Caki2 (cell line): ENCODE measurements at regions not wholly inside any gene's neighbourhood (a gene's known extent, or its start where the extent isn't known, plus 50 kb on each side); places are given as distances from the start of the nearest gene placed in this dataset.

Experiments used
- DNase-seq: peaks from one replicate; pipeline ENCODE4 v3.0.0-alpha.2; 2015; ENCODE audit warnings: low read depth
- in situ Hi-C: cut with HindIII; loops from 2 replicates; pipeline ENCODE4 v1.10.0; 2016; ENCODE audit warnings: low sequenced_read_pairs, low pct_unique_long_range_greater_than_20kb, mixed read lengths

- DNase-seq: no peak
- in situ Hi-C loops: no loop called here
These were observed 837.4 kb upstream of the USP15 start for GRCh38 chr12:61422786-61423185.

- in situ Hi-C loops: no loop called here
- no peak for DNase-seq
These were observed 808.1 kb upstream of the USP15 start for GRCh38 chr12:61452076-61452475.

GRCh38 chr12:61487728-61488127 lies 772.5 kb upstream of the USP15 start:
- in situ Hi-C loops: no loop called here

DNA sequence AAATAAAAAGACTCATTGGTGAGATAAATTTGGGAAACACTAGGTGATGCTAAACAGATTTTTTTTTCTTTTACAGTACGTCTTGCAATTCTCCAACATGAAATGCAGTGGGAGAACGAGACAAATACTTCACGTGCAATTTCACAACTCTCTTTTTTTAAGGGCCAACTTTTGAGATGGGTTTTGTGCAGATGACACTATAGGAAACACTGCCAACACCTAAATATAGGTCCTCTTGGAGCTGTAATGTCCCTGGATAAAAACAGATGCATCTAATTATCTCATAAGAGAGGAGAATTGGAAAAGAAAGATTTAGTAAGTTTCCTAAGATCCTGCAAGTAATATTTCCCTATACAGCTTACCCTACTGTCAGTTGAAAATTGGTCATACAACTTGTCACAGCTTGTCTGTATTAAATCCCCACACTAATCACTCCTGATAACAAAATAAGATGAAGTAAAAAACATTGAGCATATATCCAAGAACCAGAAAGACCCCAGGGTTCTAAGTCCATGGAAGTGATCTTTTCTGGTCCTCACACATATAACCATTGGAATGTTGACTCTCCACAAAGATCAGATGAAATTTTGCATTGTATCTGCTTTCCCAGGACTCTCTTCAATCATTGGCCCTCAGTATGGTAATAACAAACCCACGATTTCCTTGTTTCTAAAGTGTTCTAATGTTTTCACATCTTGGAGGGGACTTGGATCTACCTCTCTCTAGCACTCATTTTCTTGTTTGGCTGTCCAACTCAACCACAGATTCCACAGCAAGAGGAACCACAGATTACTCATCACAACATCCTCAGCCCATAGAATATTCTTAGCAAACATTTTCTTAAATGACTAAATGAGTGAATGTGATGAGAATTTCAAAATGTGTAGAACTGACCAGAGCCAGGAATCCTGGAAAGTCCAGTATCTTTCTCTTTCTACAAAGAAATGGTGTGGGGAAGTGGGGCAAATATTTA lies 769.4 kb upstream of the USP15 start:
- DNase-seq: no peak
- in situ Hi-C loops: no loop called here

More at GRCh38 chr12:61487728-61488127, 772.5 kb upstream of the USP15 start:
- no peak for DNase-seq

DNA sequence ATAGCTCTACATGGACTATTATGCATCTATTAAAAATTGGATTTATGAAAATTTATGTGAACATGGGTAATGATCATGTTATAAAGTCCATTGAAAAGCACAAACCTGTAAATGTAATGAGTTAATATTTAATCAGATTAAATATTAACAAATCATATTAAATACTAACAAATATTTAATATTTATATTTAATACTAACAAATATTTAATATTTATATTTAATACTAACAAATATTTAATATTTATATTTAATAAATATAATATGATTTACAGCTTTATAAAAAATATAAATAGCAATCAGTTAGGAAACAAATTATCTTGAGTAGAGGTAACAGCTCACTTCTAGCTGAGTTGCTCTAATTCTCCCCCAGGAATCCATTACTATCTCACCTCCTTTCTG lies 758.0 kb upstream of the USP15 start:
- DNase-seq: no peak
- in situ Hi-C loops: no loop called here

DNA sequence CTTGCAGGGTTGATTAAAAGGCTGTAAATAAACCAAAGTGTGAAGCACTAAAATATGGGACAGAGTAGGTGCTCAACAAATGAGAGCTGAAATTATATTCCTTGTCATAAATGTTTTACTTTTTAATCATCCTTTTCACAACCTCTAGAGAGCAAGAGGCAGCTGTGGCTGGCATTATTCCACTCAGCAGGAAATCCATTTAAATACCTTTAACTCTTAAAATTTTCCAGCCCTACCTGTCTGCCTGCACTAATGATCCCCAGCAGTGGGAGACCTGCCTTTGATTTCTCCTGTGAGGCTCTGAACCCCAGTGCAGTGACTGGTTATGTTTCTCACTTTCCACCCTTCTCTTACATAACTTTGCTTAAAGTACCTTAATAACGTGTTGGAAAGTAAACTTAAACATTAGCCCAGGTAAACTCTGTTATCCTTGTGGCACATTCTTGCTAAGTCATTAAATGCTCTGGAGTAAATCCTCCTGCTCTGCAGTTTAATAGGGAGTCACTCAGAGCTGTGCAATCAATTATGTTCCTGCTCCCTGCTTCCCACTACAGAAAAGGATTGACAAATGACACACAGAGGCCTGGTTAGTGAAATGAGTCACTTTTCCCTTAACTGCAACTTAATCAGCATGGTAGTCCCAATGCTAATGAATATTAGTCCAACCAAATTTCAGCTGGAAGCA lies 755.7 kb upstream of the USP15 start:
- in situ Hi-C loops: no loop called here
- no peak for DNase-seq

GRCh38 chr12:61513499-61513898 lies 746.7 kb upstream of the USP15 start:
- in situ Hi-C loops: no loop called here
- no peak for DNase-seq

GRCh38 chr12:61514016-61514415 lies 746.2 kb upstream of the USP15 start:
- in situ Hi-C loops: no loop called here
- DNase-seq: no peak

- no peak for DNase-seq
- in situ Hi-C loops: no loop called here
These were observed 738.9 kb upstream of the USP15 start for GRCh38 chr12:61521258-61521657.

- DNase-seq: no peak
- in situ Hi-C loops: no loop called here
These were observed 736.8 kb upstream of the USP15 start for GRCh38 chr12:61523276-61523992.

GRCh38 chr12:61524851-61525250 lies 735.4 kb upstream of the USP15 start:
- in situ Hi-C loops: no loop called here
- no peak for DNase-seq

DNA sequence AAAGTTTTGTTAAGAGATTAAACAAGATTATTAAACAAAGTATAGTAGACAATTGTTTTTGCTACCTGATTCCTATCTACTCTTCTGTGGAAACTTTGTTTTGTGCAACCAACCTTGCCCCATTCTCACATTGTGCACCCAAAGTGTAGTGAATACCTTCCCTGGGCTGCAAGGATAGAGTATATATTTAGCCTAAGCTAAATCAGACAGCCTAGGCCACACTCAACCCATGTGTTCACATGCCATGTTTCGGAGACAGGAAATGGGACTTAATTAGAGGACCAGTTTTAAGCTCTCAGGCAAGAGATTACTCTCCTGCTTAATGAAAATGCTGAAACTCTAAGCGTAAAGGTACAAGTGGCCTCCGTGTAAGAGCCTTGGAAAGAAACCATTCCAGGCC lies 734.9 kb upstream of the USP15 start:
- in situ Hi-C loops: no loop called here

DNA sequence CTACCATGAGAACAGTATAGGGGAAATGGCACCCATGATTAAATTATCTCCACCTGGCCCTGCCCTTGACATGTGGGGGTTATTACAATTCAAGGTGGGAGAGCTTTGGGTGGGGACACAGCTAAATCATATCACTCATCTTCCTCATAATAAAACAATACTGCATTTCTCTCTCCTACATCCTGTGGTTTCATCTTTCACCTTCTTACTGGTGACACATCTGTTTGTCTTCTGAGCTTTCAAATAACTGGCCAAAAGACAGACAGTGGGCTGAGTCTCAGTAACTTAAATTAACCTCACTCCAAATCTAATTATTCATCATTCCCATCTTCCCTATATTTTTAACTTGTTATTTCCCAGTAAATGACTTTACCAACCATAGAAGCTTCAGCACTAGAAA lies 729.7 kb upstream of the USP15 start:
- no peak for DNase-seq
- in situ Hi-C loops: no loop called here

More for the DNA sequence above, 734.9 kb upstream of the USP15 start:
- DNase-seq: no peak

DNA sequence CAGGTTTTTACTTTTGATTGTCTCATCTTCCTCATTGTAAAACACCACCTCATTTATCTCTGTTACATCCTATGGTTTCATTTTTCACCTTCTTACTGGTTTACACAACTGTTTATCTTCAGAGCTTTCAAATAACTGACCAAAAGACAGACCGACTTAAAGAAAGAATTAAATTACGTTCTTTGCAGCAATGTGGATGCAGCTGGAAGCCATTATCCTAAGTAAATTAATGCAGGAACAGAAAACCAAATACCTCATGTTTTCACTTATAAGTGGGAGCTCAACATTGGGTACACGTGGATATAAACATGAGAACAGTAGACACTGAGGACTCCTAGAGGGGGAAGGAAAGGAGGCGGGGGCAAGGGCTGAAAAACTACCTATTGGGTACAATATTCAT lies 729.0 kb upstream of the USP15 start:
- DNase-seq: no peak
- in situ Hi-C loops: no loop called here

GRCh38 chr12:61536117-61536516 lies 724.1 kb upstream of the USP15 start:
- in situ Hi-C loops: no loop called here
- DNase-seq: no peak

DNA sequence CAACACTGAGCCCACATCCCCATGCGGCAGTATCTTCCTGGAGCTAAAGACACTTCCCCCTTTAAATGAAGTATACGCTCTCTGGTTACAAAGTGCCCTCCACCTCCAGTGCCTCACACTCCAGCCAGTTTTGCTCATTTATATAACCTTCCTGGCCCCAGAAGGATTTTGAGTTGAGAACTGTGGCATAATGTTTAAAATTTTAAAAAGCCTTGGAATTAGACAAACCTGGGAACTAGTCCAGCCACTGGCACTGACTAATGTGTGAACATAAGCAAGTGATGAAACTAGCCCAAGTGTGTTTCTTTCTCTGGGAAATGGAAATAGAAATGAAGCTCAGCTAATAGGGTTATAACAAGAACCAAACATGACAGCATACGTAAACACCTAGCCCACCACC lies 723.7 kb upstream of the USP15 start:
- in situ Hi-C loops: no loop called here
- no peak for DNase-seq

GRCh38 chr12:61538951-61539350 lies 721.3 kb upstream of the USP15 start:
- in situ Hi-C loops: no loop called here

GRCh38 chr12:61542551-61542950 lies 717.7 kb upstream of the USP15 start:
- in situ Hi-C loops: no loop called here
- DNase-seq: no peak

More at GRCh38 chr12:61538951-61539350, 721.3 kb upstream of the USP15 start:
- DNase-seq: no peak

- DNase-seq: no peak
- in situ Hi-C loops: no loop called here
These were observed 713.9 kb upstream of the USP15 start for GRCh38 chr12:61546296-61546695.
